ENCODE measurements at regions not wholly inside any gene's neighbourhood (a gene's known extent, or its start where the extent isn't known, plus 50 kb on each side); places are given as distances from the start of the nearest gene placed in this dataset.
"Not testable (repeated sequence)": the region's sequence is repeated elsewhere in the genome, so short reads cannot be mapped to it uniquely, and the experiment has no call there.

DNA sequence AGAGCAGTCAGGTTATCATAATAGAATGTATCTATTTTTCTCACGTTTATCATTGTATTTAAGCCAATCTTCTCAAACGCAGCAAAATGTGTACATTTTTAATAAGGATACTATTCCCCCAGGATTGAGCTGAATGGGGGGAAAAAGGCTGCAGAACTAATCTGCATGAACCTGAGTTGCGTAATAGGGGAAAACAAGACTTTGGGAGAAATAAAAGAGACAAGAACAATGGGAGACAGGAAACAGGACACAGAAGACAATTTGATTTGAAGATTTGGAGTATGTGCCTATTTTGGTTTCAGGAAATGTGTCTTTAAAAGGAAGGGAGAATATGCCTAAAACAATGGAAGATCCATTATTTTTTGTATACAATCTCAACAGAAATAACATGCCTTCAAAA is 844.5 kb downstream of the DIAPH3 start:
- Histone ChIP-seq H3K36me3 (ENCODE audit: insufficient read depth, low read length, poor library complexity, severe bottlenecking) (no peaks in the 10 kb centered on the region), H3K4me1 (ENCODE audit: insufficient read depth, low read length, poor library complexity, severe bottlenecking) (peaks cover 32% of the 10 kb centered on the region), H3K27me3 (replicated peaks; ENCODE audit: insufficient read depth, low read depth, low read length, poor library complexity) (no peaks in the 10 kb centered on the region), H3K4me3 (ENCODE audit: low read depth, low read length, poor library complexity, severe bottlenecking) (no peak overlapping the region), H3K9me3 (ENCODE audit: low read depth, low read length, poor library complexity, severe bottlenecking) (no peaks in the 10 kb centered on the region), H3K27ac (ENCODE audit: low read depth, low read length, poor library complexity, severe bottlenecking) (peak overlapping the region; percentile 24)
- CTCF ChIA-PET, result interaction anchor here (1.3 kb wide), 1 partner anchor 1694 kb away, joined by 3 read pairs; no protein-coding TSS in a partner anchor
- POLR2A ChIA-PET (ENCODE audit: low non-redundant PET), result no interaction called here
- TF ChIP-seq EZH2 (IDR thresholded peaks at IDR 0.05; ENCODE audit: borderline replicate concordance, low read depth, low read length, poor library complexity, severe bottlenecking), result no peak
- TF ChIP-seq, protein P1, sequence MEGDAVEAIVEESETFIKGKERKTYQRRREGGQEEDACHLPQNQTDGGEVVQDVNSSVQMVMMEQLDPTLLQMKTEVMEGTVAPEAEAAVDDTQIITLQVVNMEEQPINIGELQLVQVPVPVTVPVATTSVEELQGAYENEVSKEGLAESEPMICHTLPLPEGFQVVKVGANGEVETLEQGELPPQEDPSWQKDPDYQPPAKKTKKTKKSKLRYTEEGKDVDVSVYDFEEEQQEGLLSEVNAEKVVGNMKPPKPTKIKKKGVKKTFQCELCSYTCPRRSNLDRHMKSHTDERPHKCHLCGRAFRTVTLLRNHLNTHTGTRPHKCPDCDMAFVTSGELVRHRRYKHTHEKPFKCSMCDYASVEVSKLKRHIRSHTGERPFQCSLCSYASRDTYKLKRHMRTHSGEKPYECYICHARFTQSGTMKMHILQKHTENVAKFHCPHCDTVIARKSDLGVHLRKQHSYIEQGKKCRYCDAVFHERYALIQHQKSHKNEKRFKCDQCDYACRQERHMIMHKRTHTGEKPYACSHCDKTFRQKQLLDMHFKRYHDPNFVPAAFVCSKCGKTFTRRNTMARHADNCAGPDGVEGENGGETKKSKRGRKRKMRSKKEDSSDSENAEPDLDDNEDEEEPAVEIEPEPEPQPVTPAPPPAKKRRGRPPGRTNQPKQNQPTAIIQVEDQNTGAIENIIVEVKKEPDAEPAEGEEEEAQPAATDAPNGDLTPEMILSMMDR (conservative IDR thresholded peaks at IDR 0.05; ENCODE audit: low read depth, low read length), result no peak
- DNase-seq (ENCODE audit: low spot score), result peak; percentile 84
- intact Hi-C loops (cut with micrococcal nuclease; ENCODE audit: unreplicated experiment), result loop anchor here (2.0 to 5.0 kb wide), 3 partner anchors 223 to 1688 kb away; partner anchors contain the start of gene PCDH17
- BruUV-seq (replicated peaks), result no TSS peak

DNA sequence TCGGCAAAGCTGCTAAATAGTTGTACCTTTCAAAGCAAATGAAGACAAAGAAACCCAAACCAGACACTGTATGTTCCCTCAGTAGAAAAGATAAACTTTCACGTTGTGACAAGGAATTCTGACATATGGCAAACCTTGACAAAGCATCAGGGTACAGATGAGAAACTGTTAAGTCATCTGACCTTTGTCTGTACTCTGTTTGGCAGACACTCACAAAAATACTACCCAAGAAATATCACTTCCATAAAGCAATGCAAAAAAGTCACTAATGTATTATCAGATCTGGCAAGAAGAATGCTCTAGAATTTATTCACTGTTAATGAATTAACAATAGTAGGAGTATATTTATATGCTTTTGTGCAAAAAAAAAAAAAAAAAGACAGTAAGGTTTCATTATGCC is 843.7 kb downstream of the DIAPH3 start:
- no TSS peak for BruUV-seq (replicated peaks)
- no peaks in the 10 kb centered on the region for H3K36me3 ChIP-seq (ENCODE audit: insufficient read depth, low read length, poor library complexity, severe bottlenecking)
- no peaks in the 10 kb centered on the region for H3K9me3 ChIP-seq (ENCODE audit: low read depth, low read length, poor library complexity, severe bottlenecking)
- no peak overlapping the region for H3K4me3 ChIP-seq (ENCODE audit: low read depth, low read length, poor library complexity, severe bottlenecking)
- CTCF ChIA-PET, result interaction anchor here (1.3 kb wide), 1 partner anchor 1695 kb away, joined by 3 read pairs; no protein-coding TSS in a partner anchor
- H3K4me1 ChIP-seq (ENCODE audit: insufficient read depth, low read length, poor library complexity, severe bottlenecking), result peaks cover 32% of the 10 kb centered on the region
- no peak for DNase-seq (ENCODE audit: low spot score)
- POLR2A ChIA-PET (ENCODE audit: low non-redundant PET), result no interaction called here
- intact Hi-C loops (cut with micrococcal nuclease; ENCODE audit: unreplicated experiment), result no loop called here
- H3K27me3 ChIP-seq (replicated peaks; ENCODE audit: insufficient read depth, low read depth, low read length, poor library complexity), result no peaks in the 10 kb centered on the region
- no peak for TF ChIP-seq EZH2 (IDR thresholded peaks at IDR 0.05; ENCODE audit: borderline replicate concordance, low read depth, low read length, poor library complexity, severe bottlenecking)
- TF ChIP-seq, protein P1 (conservative IDR thresholded peaks at IDR 0.05; ENCODE audit: low read depth, low read length), result no peak
- peak overlapping the region; percentile 35 for H3K27ac ChIP-seq (ENCODE audit: low read depth, low read length, poor library complexity, severe bottlenecking)

DNA sequence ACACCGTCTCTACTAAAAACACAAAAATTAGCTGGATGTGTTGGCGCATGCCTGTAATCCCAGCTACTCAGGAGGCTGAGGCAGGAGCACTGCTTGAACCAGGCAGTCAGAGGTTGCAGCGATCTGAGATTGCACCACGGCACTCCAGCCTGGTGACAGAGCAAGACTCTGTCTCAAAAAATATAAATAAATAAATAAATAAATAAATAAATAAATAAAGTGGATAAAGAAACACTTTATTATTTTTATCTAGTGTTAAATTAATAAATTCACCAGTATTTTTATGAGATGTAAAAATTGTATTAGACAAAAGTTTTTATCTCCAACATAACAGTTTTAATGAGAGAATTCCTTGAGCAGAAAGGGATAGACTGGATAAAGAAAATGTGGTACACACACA is 839.3 kb downstream of the DIAPH3 start:
- BruUV-seq (replicated peaks), result not testable (repeated sequence)

DNA sequence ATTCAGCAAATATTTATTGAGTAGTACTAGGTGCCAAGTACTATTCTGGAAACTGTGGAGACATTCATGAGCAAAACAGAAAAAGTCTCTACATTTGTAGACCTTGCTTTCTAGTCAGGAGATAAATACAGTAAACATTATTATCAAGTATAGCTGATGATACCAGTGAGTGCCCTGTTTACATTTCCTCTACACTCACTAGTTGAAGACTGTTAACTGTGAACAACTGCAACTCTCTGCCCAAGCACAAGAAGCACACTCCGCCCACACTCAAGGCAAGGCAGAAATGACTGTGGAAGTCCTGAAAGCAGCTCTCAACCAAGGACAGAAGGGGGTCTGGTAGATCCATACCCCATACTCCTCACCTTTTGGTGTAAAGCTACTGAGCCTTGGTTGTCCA is 837.0 kb downstream of the DIAPH3 start:
- Histone ChIP-seq H3K27ac (ENCODE audit: low read depth, low read length, poor library complexity, severe bottlenecking) (no peak overlapping the region), H3K4me3 (ENCODE audit: low read depth, low read length, poor library complexity, severe bottlenecking) (no peak overlapping the region), H3K4me1 (ENCODE audit: insufficient read depth, low read length, poor library complexity, severe bottlenecking) (no peaks in the 10 kb centered on the region), H3K27me3 (replicated peaks; ENCODE audit: insufficient read depth, low read depth, low read length, poor library complexity) (no peaks in the 10 kb centered on the region), H3K36me3 (ENCODE audit: insufficient read depth, low read length, poor library complexity, severe bottlenecking) (no peaks in the 10 kb centered on the region), H3K9me3 (ENCODE audit: low read depth, low read length, poor library complexity, severe bottlenecking) (no peaks in the 10 kb centered on the region)
- intact Hi-C loops (cut with micrococcal nuclease; ENCODE audit: unreplicated experiment), result no loop called here
- TF ChIP-seq, protein P1 (conservative IDR thresholded peaks at IDR 0.05; ENCODE audit: low read depth, low read length), result no peak
- no peak for TF ChIP-seq EZH2 (IDR thresholded peaks at IDR 0.05; ENCODE audit: borderline replicate concordance, low read depth, low read length, poor library complexity, severe bottlenecking)
- BruUV-seq (replicated peaks), result no TSS peak
- no peak for DNase-seq (ENCODE audit: low spot score)
- ChIA-PET CTCF (no interaction called here), POLR2A (ENCODE audit: low non-redundant PET) (no interaction called here)

More for the DNA sequence above, 839.3 kb downstream of the DIAPH3 start:
- H3K36me3 ChIP-seq (ENCODE audit: insufficient read depth, low read length, poor library complexity, severe bottlenecking); H3K27me3 ChIP-seq (replicated peaks; ENCODE audit: insufficient read depth, low read depth, low read length, poor library complexity); POLR2A ChIA-PET (ENCODE audit: low non-redundant PET); intact Hi-C loops (cut with micrococcal nuclease; ENCODE audit: unreplicated experiment); H3K27ac ChIP-seq (ENCODE audit: low read depth, low read length, poor library complexity, severe bottlenecking); H3K9me3 ChIP-seq (ENCODE audit: low read depth, low read length, poor library complexity, severe bottlenecking); DNase-seq (ENCODE audit: low spot score); H3K4me3 ChIP-seq (ENCODE audit: low read depth, low read length, poor library complexity, severe bottlenecking); CTCF ChIA-PET: not testable (repeated sequence)
- peaks cover 16% of the 10 kb centered on the region for H3K4me1 ChIP-seq (ENCODE audit: insufficient read depth, low read length, poor library complexity, severe bottlenecking)

Measured in A673 (cell line).